ENCODE measurements at regions not wholly inside any gene's neighbourhood (a gene's known extent, or its start where the extent isn't known, plus 50 kb on each side); places are given as distances from the start of the nearest gene placed in this dataset.

DNA sequence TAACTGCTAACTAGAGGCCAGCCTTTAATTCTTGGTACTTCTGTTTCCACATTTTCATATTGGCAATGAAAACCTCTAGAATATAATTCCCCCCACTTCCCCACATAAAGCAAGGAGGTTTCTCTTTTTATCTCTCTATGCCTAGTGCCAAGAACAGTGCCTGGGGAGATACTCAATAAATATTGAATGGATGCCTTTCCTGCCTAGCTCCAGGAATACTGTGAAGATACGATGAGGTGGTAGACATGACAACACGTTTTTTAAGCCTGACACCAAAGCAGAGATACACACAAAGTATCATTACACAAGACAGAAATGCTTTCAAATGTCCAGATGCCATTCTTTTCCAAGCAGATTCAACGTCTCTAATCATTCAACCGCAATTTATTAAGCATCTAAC is 535.5 kb downstream of the XIRP2 start:
- DNase-seq, result no peak
- Histone ChIP-seq H3K27ac (no peak overlapping the region), H3K36me3 (no peaks in the 10 kb centered on the region), H3K27me3 (ENCODE audit: insufficient read depth, low read depth, severe bottlenecking) (no peaks in the 10 kb centered on the region), H3K9me3 (ENCODE audit: severe bottlenecking) (no peaks in the 10 kb centered on the region), H3K4me3 (ENCODE audit: low read depth, low read length) (no peak overlapping the region)
- TF ChIP-seq, protein P1, sequence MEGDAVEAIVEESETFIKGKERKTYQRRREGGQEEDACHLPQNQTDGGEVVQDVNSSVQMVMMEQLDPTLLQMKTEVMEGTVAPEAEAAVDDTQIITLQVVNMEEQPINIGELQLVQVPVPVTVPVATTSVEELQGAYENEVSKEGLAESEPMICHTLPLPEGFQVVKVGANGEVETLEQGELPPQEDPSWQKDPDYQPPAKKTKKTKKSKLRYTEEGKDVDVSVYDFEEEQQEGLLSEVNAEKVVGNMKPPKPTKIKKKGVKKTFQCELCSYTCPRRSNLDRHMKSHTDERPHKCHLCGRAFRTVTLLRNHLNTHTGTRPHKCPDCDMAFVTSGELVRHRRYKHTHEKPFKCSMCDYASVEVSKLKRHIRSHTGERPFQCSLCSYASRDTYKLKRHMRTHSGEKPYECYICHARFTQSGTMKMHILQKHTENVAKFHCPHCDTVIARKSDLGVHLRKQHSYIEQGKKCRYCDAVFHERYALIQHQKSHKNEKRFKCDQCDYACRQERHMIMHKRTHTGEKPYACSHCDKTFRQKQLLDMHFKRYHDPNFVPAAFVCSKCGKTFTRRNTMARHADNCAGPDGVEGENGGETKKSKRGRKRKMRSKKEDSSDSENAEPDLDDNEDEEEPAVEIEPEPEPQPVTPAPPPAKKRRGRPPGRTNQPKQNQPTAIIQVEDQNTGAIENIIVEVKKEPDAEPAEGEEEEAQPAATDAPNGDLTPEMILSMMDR (IDR thresholded peaks at IDR 0.05; ENCODE audit: low read depth, low read length), result no peak

DNA sequence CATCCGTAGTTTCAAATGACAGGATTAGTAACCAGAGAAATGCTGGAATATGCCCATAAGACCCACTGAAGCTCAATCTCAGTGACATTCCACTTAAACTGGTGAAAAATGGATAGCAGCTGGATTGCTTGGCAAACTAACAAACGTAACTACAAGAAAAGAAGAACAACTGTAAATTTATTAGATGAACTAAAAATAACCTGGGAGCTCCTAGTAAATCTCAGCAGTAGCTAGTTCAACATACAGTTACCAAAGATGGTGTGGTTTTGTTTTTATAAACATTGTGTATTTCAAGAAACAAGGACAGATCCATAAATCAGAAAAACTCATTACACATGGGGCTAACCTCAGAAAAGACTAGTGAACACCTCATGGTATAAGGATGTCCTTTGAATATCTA is 531.9 kb downstream of the XIRP2 start:
- Histone ChIP-seq H3K27me3 (ENCODE audit: insufficient read depth, low read depth, severe bottlenecking) (no peaks in the 10 kb centered on the region), H3K36me3 (no peaks in the 10 kb centered on the region), H3K9me3 (ENCODE audit: severe bottlenecking) (no peaks in the 10 kb centered on the region), H3K4me3 (ENCODE audit: low read depth, low read length) (no peak overlapping the region), H3K27ac (no peak overlapping the region)
- no peak for DNase-seq
- TF ChIP-seq, protein P1 (IDR thresholded peaks at IDR 0.05; ENCODE audit: low read depth, low read length), result no peak

DNA sequence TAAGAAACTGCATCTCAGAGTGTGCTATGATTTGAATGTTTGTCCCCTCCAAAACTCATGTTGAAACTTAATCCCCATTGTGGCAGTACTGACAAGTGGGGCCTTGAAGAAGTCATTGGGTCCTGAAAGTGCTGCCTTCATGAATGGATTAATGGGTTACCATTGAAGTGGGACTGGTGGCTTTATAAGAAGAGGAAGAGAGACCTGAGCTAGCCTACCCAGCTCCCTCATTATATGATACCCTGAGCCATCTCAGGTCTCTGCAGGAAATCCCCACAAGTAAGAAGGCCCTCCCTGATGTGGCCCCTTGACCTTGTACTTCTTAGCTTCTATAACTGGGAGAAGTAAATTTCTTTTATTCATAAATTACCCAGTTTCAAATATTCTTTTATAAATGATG is 526.8 kb downstream of the XIRP2 start:
- no peak for DNase-seq
- Histone ChIP-seq H3K4me3 (ENCODE audit: low read depth, low read length) (no peak overlapping the region), H3K27ac (no peak overlapping the region), H3K27me3 (ENCODE audit: insufficient read depth, low read depth, severe bottlenecking) (no peaks in the 10 kb centered on the region), H3K9me3 (ENCODE audit: severe bottlenecking) (no peaks in the 10 kb centered on the region), H3K36me3 (no peaks in the 10 kb centered on the region)
- TF ChIP-seq, protein P1 (IDR thresholded peaks at IDR 0.05; ENCODE audit: low read depth, low read length), result no peak

DNA sequence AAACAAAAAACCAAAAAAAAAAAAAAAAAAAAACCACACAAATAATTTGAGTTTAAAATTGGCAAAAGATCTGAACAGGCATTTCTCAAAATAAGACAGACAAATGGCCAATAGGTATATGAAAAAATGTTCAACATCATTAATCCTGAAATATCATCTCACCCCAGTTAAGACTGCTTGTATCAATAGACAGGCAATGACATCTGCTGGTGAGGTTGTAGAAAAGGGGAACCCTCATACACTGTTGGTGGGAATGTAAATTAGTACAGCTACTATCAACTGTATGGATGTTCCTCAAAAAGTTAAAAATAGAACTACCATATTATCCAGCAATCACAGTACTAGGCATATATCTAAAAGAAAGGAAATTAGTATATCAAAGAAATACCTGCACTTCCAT is 523.1 kb downstream of the XIRP2 start:
- H3K9me3 ChIP-seq (ENCODE audit: severe bottlenecking), result no peaks in the 10 kb centered on the region
- H3K27me3 ChIP-seq (ENCODE audit: insufficient read depth, low read depth, severe bottlenecking), result no peaks in the 10 kb centered on the region
- no peak overlapping the region for H3K4me3 ChIP-seq (ENCODE audit: low read depth, low read length)
- H3K27ac ChIP-seq, result no peak overlapping the region
- no peaks in the 10 kb centered on the region for H3K36me3 ChIP-seq
- TF ChIP-seq, protein P1 (IDR thresholded peaks at IDR 0.05; ENCODE audit: low read depth, low read length), result 0 out of 2 replicates have a peak, but pooled peaks have one; percentile 10
- DNase-seq, result no peak

DNA sequence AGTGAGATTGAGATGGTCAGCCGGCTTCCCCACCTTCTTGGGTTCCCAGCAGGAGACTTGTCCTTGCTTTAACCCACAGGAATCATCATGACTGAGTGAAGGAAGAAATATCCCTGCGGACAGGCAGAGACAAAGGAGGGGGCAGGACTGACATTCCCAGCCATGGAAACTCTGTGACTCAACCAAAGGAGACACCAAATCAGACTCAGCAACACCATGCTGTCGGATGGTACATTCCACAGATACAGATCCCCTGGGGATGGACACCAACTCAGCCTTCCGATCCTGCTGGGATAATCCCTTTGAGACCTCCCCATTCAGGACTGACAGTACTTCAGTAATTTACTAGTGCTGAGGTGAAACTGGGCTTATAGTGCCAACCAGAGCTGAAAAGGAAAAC is 518.3 kb downstream of the XIRP2 start:
- TF ChIP-seq, protein P1 (IDR thresholded peaks at IDR 0.05; ENCODE audit: low read depth, low read length), result no peak
- Histone ChIP-seq H3K4me3 (ENCODE audit: low read depth, low read length) (no peak overlapping the region), H3K27me3 (ENCODE audit: insufficient read depth, low read depth, severe bottlenecking) (no peaks in the 10 kb centered on the region), H3K27ac (no peak overlapping the region), H3K9me3 (ENCODE audit: severe bottlenecking) (no peaks in the 10 kb centered on the region), H3K36me3 (no peaks in the 10 kb centered on the region)
- DNase-seq, result peak; percentile 12

DNA sequence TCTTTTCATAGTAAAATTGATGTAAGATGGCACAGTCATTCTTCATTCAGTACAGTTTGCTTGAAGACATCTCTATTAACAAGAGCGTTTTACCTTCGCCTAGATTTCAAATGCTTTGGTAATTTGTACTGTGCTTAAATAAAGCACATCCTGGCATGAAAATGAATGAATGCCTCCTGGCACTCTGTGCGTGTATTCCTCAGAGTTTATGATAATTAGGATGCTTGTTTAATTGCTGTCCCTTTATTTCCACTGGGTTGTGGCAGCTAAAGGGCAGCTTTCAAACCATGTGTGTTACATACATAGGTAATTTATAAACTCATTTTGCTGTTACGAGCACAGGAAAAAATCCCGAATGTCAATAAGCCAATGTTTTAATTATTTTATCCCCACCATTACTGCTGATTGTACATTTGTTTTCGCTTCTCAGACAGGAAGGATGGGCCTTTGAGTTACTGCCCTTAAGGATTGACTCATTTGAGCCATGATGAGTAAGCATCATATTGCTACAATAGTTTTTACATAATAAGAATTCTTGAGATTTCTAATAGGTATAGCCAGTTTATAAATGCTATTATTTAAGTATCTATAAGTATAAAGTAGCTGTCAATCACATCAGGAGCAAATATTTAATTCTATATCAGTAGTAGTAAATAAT is 516.5 kb downstream of the XIRP2 start:
- no peaks in the 10 kb centered on the region for H3K27me3 ChIP-seq (ENCODE audit: insufficient read depth, low read depth, severe bottlenecking)
- no peak overlapping the region for H3K27ac ChIP-seq
- no peaks in the 10 kb centered on the region for H3K36me3 ChIP-seq
- no peak for DNase-seq
- TF ChIP-seq, protein P1 (IDR thresholded peaks at IDR 0.05; ENCODE audit: low read depth, low read length), result no peak
- no peak overlapping the region for H3K4me3 ChIP-seq (ENCODE audit: low read depth, low read length)
- H3K9me3 ChIP-seq (ENCODE audit: severe bottlenecking), result no peaks in the 10 kb centered on the region

All from WERI-Rb-1 (cell line).